Activated T-cell treated with anti-CD3 and anti-CD28 coated beads, Interleukin-2, amount 50 U/mL, for 24 hours (primary cell): ENCODE measurements at regions not wholly inside any gene's neighbourhood (a gene's known extent, or its start where the extent isn't known, plus 50 kb on each side); places are given as distances from the start of the nearest gene placed in this dataset.

Experiments
- DNase-seq: peaks from one replicate; pipeline ENCODE4 v3.0.0-alpha.2; 2020
- H3K27ac Mint-ChIP-seq: 2 replicates; pipeline ENCODE4 v1.8.0; 2020; ENCODE audit warnings: mild to moderate bottlenecking, mixed read lengths
- H3K27me3 Mint-ChIP-seq: 2 replicates; pipeline ENCODE4 v1.8.0; 2020; ENCODE audit warnings: mixed read lengths
- H3K36me3 Mint-ChIP-seq: 2 replicates; pipeline ENCODE4 v1.8.0; 2020; ENCODE audit warnings: low read depth, mixed read lengths
- H3K4me1 Mint-ChIP-seq: 2 replicates; pipeline ENCODE4 v1.8.0; 2020; ENCODE audit warnings: low read depth, mixed read lengths
- H3K4me3 Mint-ChIP-seq: 2 replicates; pipeline ENCODE4 v1.8.0; 2020; ENCODE audit warnings: mild to moderate bottlenecking, moderate library complexity, mixed read lengths
- H3K9me3 Mint-ChIP-seq: 2 replicates; pipeline ENCODE4 v1.8.0; 2020; ENCODE audit warnings: mixed read lengths

DNA sequence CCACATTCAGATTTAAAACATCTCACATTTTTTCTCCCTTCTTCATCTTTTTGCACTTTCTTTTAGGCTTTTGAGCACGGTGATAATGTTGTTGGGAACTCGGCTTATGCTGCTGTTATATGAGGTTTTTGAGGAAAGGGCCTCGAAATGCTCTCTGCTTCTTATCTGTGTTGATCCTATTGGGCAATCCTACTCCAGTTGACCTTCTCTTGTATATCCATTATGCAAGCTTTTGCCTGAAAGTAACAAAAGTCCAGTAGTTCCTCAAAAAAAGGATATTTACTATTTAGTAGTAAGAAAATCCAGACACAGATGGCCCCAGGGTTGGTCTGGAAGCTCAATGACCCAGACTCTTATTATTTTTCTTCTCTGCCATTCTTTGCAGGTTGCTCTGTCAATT is 57.7 kb upstream of the SPANXB1 start:
- DNase-seq: no peak
- Mint-ChIP-seq H3K27me3 (peaks cover 32% of the 10 kb centered on the region), H3K36me3 (no peaks in the 10 kb centered on the region), H3K4me1 (no peaks in the 10 kb centered on the region), H3K4me3 (no peak overlapping the region), H3K9me3 (no peaks in the 10 kb centered on the region), H3K27ac (no peak overlapping the region)

DNA sequence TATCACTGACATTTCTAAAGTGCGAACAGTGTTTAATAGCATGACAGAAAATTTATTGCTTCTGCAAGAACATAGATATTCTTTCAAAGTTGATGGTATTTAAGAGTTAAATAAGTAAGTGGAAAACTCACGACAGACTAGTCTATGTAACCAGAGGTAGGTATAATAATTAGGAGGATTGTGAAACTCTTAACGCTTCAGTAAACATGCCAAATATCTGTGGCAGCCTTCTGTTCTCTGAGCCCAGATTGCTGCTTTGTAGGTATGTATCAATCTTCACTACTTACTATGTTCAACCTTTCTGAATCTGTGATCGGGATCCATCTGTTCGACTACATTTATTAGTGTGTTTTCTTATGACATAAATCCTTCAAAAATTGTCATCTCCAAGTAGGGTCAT is 53.6 kb upstream of the SPANXB1 start:
- Mint-ChIP-seq H3K4me3 (no peak overlapping the region), H3K4me1 (no peaks in the 10 kb centered on the region), H3K27ac (no peak overlapping the region), H3K9me3 (no peaks in the 10 kb centered on the region), H3K36me3 (no peaks in the 10 kb centered on the region), H3K27me3 (peaks cover 18% of the 10 kb centered on the region)
- no peak for DNase-seq

DNA sequence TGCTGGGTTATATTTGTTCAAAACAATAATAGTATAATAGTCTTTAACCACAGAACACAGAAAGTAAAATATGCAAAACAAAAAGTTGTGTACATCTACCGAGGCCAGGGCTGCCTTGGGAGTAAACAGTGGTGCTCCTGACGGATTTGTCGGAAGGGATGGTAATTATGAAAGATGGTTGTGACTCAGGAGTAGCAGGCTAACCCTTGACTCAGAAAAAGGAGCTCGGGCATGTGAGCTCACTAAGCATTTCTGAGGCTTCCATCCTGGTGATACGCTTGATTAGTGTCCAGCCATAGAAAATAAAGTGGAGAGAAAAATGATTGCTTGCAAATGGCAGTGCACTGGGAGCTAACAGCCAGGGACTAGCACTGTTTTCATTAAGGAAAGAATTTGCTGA is 53.2 kb upstream of the SPANXB1 start:
- Mint-ChIP-seq H3K27me3 (peaks cover 18% of the 10 kb centered on the region), H3K4me1 (no peaks in the 10 kb centered on the region), H3K27ac (no peak overlapping the region), H3K9me3 (no peaks in the 10 kb centered on the region), H3K4me3 (no peak overlapping the region), H3K36me3 (no peaks in the 10 kb centered on the region)
- DNase-seq: no peak
